ENCODE measurements at regions not wholly inside any gene's neighbourhood (a gene's known extent, or its start where the extent isn't known, plus 50 kb on each side); places are given as distances from the start of the nearest gene placed in this dataset.

GRCh38 chr6:170188571-170189001 is 102.3 kb downstream of the DLL1 start:
- TF ChIP-seq, protein P1, sequence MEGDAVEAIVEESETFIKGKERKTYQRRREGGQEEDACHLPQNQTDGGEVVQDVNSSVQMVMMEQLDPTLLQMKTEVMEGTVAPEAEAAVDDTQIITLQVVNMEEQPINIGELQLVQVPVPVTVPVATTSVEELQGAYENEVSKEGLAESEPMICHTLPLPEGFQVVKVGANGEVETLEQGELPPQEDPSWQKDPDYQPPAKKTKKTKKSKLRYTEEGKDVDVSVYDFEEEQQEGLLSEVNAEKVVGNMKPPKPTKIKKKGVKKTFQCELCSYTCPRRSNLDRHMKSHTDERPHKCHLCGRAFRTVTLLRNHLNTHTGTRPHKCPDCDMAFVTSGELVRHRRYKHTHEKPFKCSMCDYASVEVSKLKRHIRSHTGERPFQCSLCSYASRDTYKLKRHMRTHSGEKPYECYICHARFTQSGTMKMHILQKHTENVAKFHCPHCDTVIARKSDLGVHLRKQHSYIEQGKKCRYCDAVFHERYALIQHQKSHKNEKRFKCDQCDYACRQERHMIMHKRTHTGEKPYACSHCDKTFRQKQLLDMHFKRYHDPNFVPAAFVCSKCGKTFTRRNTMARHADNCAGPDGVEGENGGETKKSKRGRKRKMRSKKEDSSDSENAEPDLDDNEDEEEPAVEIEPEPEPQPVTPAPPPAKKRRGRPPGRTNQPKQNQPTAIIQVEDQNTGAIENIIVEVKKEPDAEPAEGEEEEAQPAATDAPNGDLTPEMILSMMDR (IDR thresholded peaks at IDR 0.05), result no peak
- TF ChIP-seq POLR2A (IDR thresholded peaks at IDR 0.05), result no peak
